ENCODE measurements at regions not wholly inside any gene's neighbourhood (a gene's known extent, or its start where the extent isn't known, plus 50 kb on each side); places are given as distances from the start of the nearest gene placed in this dataset.

DNA sequence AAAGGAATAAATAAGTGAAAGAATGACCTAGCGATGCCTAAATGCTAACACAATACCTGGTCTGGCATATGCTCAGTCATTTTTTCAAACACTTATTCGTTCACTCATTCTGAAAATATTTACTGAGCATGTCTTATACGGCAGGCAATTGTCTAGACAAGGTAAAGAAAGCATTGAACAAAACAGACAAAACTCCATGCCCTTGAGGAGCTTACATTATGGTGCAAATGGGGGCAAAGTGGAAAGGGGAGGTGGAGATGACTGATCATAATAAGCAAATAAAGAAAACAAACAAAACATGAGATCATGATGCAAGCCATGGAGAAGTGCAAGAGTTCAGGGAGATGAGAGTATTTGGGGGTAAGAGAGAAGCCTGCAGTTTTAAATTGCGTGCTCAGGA lies 334.6 kb upstream of the PPARGC1A start:
- ChIA-PET POLR2A (no interaction called here), CTCF (no interaction called here)
- H3K27me3 Mint-ChIP-seq (ENCODE audit: insufficient read depth, unreplicated experiment) = no peaks in the 10 kb centered on the region
- no TSS peak for BruUV-seq (replicated peaks)
- DNase-seq = no peak
- TF ChIP-seq, protein P1, sequence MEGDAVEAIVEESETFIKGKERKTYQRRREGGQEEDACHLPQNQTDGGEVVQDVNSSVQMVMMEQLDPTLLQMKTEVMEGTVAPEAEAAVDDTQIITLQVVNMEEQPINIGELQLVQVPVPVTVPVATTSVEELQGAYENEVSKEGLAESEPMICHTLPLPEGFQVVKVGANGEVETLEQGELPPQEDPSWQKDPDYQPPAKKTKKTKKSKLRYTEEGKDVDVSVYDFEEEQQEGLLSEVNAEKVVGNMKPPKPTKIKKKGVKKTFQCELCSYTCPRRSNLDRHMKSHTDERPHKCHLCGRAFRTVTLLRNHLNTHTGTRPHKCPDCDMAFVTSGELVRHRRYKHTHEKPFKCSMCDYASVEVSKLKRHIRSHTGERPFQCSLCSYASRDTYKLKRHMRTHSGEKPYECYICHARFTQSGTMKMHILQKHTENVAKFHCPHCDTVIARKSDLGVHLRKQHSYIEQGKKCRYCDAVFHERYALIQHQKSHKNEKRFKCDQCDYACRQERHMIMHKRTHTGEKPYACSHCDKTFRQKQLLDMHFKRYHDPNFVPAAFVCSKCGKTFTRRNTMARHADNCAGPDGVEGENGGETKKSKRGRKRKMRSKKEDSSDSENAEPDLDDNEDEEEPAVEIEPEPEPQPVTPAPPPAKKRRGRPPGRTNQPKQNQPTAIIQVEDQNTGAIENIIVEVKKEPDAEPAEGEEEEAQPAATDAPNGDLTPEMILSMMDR (IDR thresholded peaks at IDR 0.05; ENCODE audit: insufficient read depth in 1 of 2, low read depth in 1 of 2, low read length in 1 of 2, severe bottlenecking in 1 of 2, unreplicated experiment in 1 of 2) = no peak
- peaks cover 26% of the 10 kb centered on the region for H3K4me1 ChIP-seq
- H3K4me3 Mint-ChIP-seq (ENCODE audit: unreplicated experiment) = no peak overlapping the region
- no peak overlapping the region for H3K27ac Mint-ChIP-seq (ENCODE audit: unreplicated experiment)
- H3K36me3 ChIP-seq (ENCODE audit: control insufficient read depth, insufficient read depth, low read length) = no peaks in the 10 kb centered on the region
- peaks cover 18% of the 10 kb centered on the region for H3K4me1 Mint-ChIP-seq (ENCODE audit: low read depth, unreplicated experiment)
- intact Hi-C loops (cut with micrococcal nuclease; ENCODE audit: unreplicated experiment) = no loop called here
- no peak overlapping the region for H3K4me3 ChIP-seq (ENCODE audit: low read depth, low read length)
- H3K27me3 ChIP-seq (replicated peaks; ENCODE audit: control insufficient read depth, insufficient read depth, low read length) = no peaks in the 10 kb centered on the region
- H3K9me3 Mint-ChIP-seq (ENCODE audit: unreplicated experiment) = peaks cover 21% of the 10 kb centered on the region
- H3K9me3 ChIP-seq = no peaks in the 10 kb centered on the region
- no peaks in the 10 kb centered on the region for H3K36me3 Mint-ChIP-seq (ENCODE audit: insufficient read depth, unreplicated experiment)

- H3K9me3 ChIP-seq = no peaks in the 10 kb centered on the region
- peak overlapping the region; percentile 27 for H3K4me3 Mint-ChIP-seq (ENCODE audit: unreplicated experiment)
- H3K27me3 ChIP-seq (replicated peaks; ENCODE audit: control insufficient read depth, insufficient read depth, low read length) = no peaks in the 10 kb centered on the region
- peak; percentile 56 to 70 for DNase-seq
- TF ChIP-seq, protein P1 (IDR thresholded peaks at IDR 0.05; ENCODE audit: insufficient read depth in 1 of 2, low read depth in 1 of 2, low read length in 1 of 2, severe bottlenecking in 1 of 2, unreplicated experiment in 1 of 2) = no peak
- H3K36me3 ChIP-seq (ENCODE audit: control insufficient read depth, insufficient read depth, low read length) = no peaks in the 10 kb centered on the region
- no peak overlapping the region for H3K4me3 ChIP-seq (ENCODE audit: low read depth, low read length)
- H3K36me3 Mint-ChIP-seq (ENCODE audit: insufficient read depth, unreplicated experiment) = no peaks in the 10 kb centered on the region
- ChIA-PET POLR2A (no interaction called here), CTCF (no interaction called here)
- H3K27ac Mint-ChIP-seq (ENCODE audit: unreplicated experiment) = peak overlapping the region; percentile 88
- peaks cover 14% of the 10 kb centered on the region for H3K9me3 Mint-ChIP-seq (ENCODE audit: unreplicated experiment)
- H3K27me3 Mint-ChIP-seq (ENCODE audit: insufficient read depth, unreplicated experiment) = no peaks in the 10 kb centered on the region
- peaks cover 15% of the 10 kb centered on the region for H3K4me1 Mint-ChIP-seq (ENCODE audit: low read depth, unreplicated experiment)
- H3K4me1 ChIP-seq = peaks cover 19% of the 10 kb centered on the region
- BruUV-seq (replicated peaks) = no TSS peak
- intact Hi-C loops (cut with micrococcal nuclease; ENCODE audit: unreplicated experiment) = loop anchor here (2.0 kb wide), 1 partner anchor 22 kb away; no protein-coding TSS in a partner anchor
Measured at GRCh38 chr4:24219209-24219608, 329.4 kb upstream of the PPARGC1A start.

GRCh38 chr4:24218566-24218965 lies 328.7 kb upstream of the PPARGC1A start:
- Mint-ChIP-seq H3K27ac (ENCODE audit: unreplicated experiment) (no peak overlapping the region), H3K9me3 (ENCODE audit: unreplicated experiment) (peaks cover 12% of the 10 kb centered on the region), H3K36me3 (ENCODE audit: insufficient read depth, unreplicated experiment) (no peaks in the 10 kb centered on the region), H3K4me1 (ENCODE audit: low read depth, unreplicated experiment) (peaks cover 10% of the 10 kb centered on the region), H3K4me3 (ENCODE audit: unreplicated experiment) (no peak overlapping the region), H3K27me3 (ENCODE audit: insufficient read depth, unreplicated experiment) (no peaks in the 10 kb centered on the region)
- Histone ChIP-seq H3K36me3 (ENCODE audit: control insufficient read depth, insufficient read depth, low read length) (no peaks in the 10 kb centered on the region), H3K9me3 (no peaks in the 10 kb centered on the region), H3K4me1 (peaks cover 19% of the 10 kb centered on the region), H3K4me3 (ENCODE audit: low read depth, low read length) (no peak overlapping the region), H3K27me3 (replicated peaks; ENCODE audit: control insufficient read depth, insufficient read depth, low read length) (no peaks in the 10 kb centered on the region)
- intact Hi-C loops (cut with micrococcal nuclease; ENCODE audit: unreplicated experiment) = loop anchor here (2.0 kb wide), 1 partner anchor 22 kb away; no protein-coding TSS in a partner anchor
- CTCF ChIA-PET = no interaction called here
- no peak for DNase-seq
- TF ChIP-seq, protein P1 (IDR thresholded peaks at IDR 0.05; ENCODE audit: insufficient read depth in 1 of 2, low read depth in 1 of 2, low read length in 1 of 2, severe bottlenecking in 1 of 2, unreplicated experiment in 1 of 2) = no peak
- POLR2A ChIA-PET = no interaction called here
- TSS peak; percentile 72 for BruUV-seq (replicated peaks)
